ENCODE measurements at regions not wholly inside any gene's neighbourhood (a gene's known extent, or its start where the extent isn't known, plus 50 kb on each side); places are given as distances from the start of the nearest gene placed in this dataset.

- no peak overlapping the region for H3K27ac ChIP-seq
- intact Hi-C loops (cut with DNase I; ENCODE audit: low total_unique reads) = no loop called here
- WGBS, 5 donors = 61 to 92% (median 74%) methylated on average over 2 of the region's 2 CpGs
Observed at GRCh38 chr22:27466229-27466628, 335.3 kb downstream of the MN1 start.

GRCh38 chr22:27466778-27467438, 334.6 kb downstream of the MN1 start:
- DNase-seq = no peak
- intact Hi-C loops (cut with DNase I; ENCODE audit: low total_unique reads) = no loop called here

More at GRCh38 chr22:27466229-27466628, 335.3 kb downstream of the MN1 start:
- Histone ChIP-seq H3K4me1 (peaks cover 0 to 15% (median 8%) of the 10 kb centered on the region in 4 donors), H3K27me3 (no peaks in the 10 kb centered on the region), H3K4me3 (no peak overlapping the region), H3K36me3 (no peaks in the 10 kb centered on the region), H3K9me3 (no peaks in the 10 kb centered on the region)
- DNase-seq = no peak
- TF ChIP-seq CTCF (IDR thresholded peaks at IDR 0.05) = no peak
- TF ChIP-seq POLR2A (IDR thresholded peaks at IDR 0.05) = no peak
- no peak for TF ChIP-seq POLR2AphosphoS5 (IDR thresholded peaks at IDR 0.05)
- no peak for TF ChIP-seq EP300 (IDR thresholded peaks at IDR 0.05)

GRCh38 chr22:27467711-27468110, 333.8 kb downstream of the MN1 start:
- Histone ChIP-seq H3K36me3 (no peaks in the 10 kb centered on the region), H3K4me1 (peaks cover 0 to 3% (median 1%) of the 10 kb centered on the region in 4 donors), H3K27ac (peak overlapping the region in 1 of 5 donors; percentile 24), H3K27me3 (no peaks in the 10 kb centered on the region), H3K9me3 (no peaks in the 10 kb centered on the region), H3K4me3 (no peak overlapping the region)
- intact Hi-C loops (cut with DNase I; ENCODE audit: low total_unique reads) = no loop called here
- TF ChIP-seq EP300 (IDR thresholded peaks at IDR 0.05) (no peak), POLR2AphosphoS5 (IDR thresholded peaks at IDR 0.05) (no peak), POLR2A (IDR thresholded peaks at IDR 0.05) (no peak), CTCF (IDR thresholded peaks at IDR 0.05) (no peak)
- WGBS, 5 donors = 63 to 78% (median 72%) methylated on average over 10 of the region's 10 CpGs
- DNase-seq = peak in 1 of 2 donors; percentile 74

More at GRCh38 chr22:27466778-27467438, 334.6 kb downstream of the MN1 start:
- Histone ChIP-seq H3K9me3 (no peaks in the 10 kb centered on the region), H3K4me3 (no peak overlapping the region), H3K27me3 (no peaks in the 10 kb centered on the region), H3K4me1 (peaks cover 0 to 9% (median 4%) of the 10 kb centered on the region in 4 donors), H3K36me3 (no peaks in the 10 kb centered on the region), H3K27ac (peak overlapping the region in 2 of 5 donors; percentile 2 to 24)
- TF ChIP-seq EP300 (IDR thresholded peaks at IDR 0.05) (no peak), POLR2AphosphoS5 (IDR thresholded peaks at IDR 0.05) (no peak), CTCF (IDR thresholded peaks at IDR 0.05) (no peak), POLR2A (IDR thresholded peaks at IDR 0.05) (no peak)
- WGBS, 5 donors = 69 to 81% (median 77%) methylated on average over 4 to 7 of the region's 7 CpGs

- peak overlapping the region in 1 of 5 donors; percentile 24 for H3K27ac ChIP-seq
- no peaks in the 10 kb centered on the region for H3K27me3 ChIP-seq
- no peak for DNase-seq
- TF ChIP-seq EP300 (IDR thresholded peaks at IDR 0.05) (no peak), POLR2AphosphoS5 (IDR thresholded peaks at IDR 0.05) (no peak), POLR2A (IDR thresholded peaks at IDR 0.05) (no peak), CTCF (IDR thresholded peaks at IDR 0.05) (no peak)
- H3K4me3 ChIP-seq = no peak overlapping the region
- peaks cover 0 to 3% (median 0%) of the 10 kb centered on the region in 4 donors for H3K4me1 ChIP-seq
- 52 to 96% (median 91%) methylated on average over 3 of the region's 3 CpGs for WGBS, 5 donors
- H3K36me3 ChIP-seq = no peaks in the 10 kb centered on the region
- no peaks in the 10 kb centered on the region for H3K9me3 ChIP-seq
- intact Hi-C loops (cut with DNase I; ENCODE audit: low total_unique reads) = no loop called here
Observed at GRCh38 chr22:27468712-27469111, 332.8 kb downstream of the MN1 start.

Measured in stomach (tissue), 8 donors.